GM19328 (cell line): ENCODE measurements at regions not wholly inside any gene's neighbourhood (a gene's known extent, or its start where the extent isn't known, plus 50 kb on each side); places are given as distances from the start of the nearest gene placed in this dataset.
"Not testable (repeated sequence)": the region's sequence is repeated elsewhere in the genome, so short reads cannot be mapped to it uniquely, and the experiment has no call there.

Source experiments
- ATAC-seq: cut with Tn5 transposase; IDR thresholded peaks from one replicate; pipeline ENCODE4 v1.9.1; 2021; ENCODE audit warnings: mild to moderate bottlenecking, moderate library complexity; ENCODE audit not compliant: unreplicated experiment

DNA sequence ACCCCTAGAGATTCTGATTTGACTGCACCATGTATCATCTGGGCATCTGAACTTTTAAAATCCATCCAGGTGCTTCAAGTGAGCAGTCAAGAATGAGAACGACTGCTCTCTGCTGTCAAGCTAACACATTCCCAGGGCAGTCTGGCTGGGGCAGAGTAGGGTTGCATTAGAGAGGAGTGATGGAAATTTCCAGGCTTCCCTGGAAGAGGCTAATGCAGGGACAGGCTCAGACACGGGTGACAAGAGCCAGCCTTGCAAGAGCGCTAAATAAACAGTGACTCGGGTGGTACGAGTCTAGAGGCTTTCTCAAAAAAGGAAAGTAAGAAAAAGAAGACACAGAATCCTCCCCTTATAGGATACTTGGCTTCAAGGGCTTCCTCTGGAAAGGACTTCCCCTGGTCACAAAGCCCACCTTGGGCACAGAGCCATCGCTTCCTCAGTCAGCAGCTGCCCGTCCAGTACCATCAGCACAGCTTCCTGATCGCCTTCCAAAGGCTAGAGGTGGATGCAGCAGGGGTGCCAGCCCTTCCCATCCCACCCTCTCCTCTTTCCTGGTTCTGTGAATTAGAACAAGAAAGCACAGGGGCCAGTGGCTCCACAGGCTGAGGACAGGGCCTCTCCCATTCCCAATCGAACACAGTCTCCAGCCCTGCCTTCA, 177.4 kb upstream of the RREB1 start:
- ATAC-seq, result no peak

DNA sequence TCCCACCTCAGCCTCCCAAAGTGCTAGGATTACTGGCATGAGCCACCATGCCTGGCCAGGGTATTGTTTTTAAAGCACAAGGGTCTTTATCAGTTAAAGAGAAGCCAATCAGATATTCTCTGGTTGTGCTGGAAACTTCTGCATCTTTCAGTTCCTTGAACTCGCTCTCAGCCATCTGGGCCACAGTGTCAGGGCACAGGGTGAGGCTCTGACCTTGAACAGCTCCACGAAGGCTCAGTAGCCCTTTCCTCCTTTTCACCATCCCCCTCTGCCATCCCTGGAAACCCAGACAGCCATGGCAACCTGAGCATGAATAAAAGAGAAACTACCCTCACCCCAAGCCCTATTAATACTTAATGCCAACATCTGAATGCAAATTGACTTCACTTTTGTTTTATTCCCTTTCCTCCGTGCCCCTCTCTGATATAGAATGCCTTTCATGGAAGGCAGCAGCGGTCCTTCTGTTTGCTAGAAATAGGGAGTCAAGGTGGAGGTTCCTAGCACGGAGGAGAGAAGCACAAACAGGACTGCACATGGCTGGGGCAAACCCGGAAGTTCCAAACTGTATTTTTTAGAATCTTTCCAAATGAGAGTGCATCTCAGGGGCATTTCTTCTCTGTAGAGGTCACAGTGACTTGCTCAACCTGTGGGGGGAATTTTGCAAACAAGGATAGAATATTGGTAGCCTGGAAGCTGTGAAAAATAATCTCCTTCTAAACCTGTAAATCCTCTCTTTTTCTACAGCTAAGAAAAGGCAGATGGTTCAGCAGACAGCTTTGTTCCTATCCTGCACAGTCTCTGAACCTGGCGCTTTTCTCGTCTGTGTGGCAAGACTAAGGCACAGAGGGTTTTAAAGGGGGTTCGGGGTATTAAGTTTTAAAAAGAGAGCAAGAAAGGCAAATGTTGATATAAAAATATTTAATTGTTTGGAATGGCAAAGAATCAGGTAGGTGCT, 176.4 kb upstream of the RREB1 start:
- no peak for ATAC-seq

DNA sequence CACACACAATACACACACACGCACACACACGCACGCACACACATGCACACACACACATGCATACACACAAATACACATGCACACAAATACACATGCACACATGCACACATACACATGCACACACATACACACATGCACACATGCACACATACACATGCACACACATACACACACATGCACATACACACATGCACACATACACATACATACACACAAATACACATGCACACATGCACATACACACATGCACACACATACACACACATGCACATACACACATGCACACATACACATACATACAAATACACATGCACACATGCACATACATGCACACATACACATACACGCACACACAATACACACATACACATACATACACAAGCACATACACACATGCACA, 175.4 kb upstream of the RREB1 start:
- ATAC-seq, result no peak

DNA sequence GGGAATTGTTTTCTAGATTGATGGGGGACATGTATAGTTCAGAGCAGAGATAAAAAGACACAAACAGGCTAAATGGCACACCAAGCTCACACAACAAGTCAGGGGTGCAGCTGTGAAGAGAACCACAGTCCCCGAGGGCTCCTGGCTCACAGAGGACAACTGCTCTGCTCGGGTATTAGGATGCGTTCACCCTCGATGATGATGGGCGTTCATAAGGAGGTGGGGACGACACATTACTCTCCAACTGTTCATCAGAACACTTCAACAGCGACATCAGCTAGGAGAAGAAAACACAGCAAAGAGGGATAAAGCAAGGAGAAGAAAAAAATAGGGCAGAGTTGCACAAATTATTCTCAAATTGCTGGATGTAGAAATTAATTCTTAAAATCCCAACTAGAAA, 174.8 kb upstream of the RREB1 start:
- ATAC-seq, result no peak

DNA sequence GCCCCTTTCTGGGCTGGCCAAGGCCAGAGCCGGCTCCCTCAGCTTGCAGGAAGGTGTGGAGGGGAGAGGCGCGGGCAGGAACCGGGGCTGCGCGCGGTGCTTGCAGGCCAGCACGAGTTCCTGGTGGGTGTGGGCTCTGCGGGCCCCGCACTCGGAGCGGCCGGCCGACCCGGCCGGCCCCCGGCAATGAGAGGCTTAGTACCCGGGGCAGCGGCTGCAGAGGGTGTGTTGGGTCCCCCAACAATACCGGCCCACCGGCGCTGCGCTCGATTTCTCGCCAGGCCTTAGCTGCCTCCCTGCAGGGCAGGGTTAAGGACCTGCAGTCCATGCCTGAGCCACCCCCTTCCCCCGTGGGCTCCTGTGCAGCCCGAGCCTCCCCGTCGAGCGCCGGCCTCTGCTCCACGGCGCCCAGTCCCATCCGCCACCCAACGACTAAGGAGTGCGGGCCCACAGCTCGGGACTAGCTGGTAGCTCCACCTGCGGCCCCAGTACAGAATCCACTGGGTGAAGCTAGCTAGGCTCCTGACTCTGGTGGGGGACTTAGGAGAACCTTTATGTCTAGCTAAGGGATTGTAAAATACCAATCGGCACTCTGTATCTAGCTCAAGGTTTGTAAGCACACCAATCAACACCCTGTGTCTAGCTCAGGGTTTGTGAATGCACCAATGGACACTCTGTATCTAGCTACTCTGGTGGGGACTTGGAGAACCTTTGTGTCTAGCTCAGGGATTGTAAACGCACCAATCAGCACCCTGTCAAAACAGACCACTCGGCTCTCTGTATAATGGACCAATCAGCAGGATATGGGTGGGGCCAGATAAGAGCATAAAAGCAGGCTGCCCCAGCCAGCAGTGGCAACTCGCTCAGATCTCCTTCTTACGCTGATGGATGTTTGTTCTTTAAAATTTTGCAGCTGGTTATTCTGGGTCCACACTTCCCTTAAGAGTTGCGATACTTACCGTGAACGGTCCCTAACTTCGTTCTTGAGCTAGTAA, 167.4 kb upstream of the RREB1 start:
- no peak for ATAC-seq

DNA sequence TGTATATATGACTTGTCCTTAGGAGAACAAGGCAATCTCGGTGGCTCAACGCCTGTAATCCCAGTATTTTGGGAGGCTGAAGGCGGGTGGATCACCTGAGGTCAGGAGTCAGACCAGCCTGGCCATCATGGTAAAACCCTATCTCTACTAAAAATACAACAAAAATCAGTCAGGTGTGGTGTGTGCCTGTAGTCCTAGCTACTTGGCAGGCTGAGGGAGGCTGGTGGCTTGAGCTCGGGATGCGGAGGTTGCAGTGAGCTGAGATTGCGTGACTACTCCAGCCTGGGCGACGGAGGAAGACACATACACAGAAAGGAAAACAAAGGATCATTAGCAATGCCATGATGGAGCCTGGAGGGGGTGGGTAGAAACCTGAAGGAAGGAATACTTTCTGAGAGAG, 166.6 kb upstream of the RREB1 start:
- ATAC-seq, result no peak

DNA sequence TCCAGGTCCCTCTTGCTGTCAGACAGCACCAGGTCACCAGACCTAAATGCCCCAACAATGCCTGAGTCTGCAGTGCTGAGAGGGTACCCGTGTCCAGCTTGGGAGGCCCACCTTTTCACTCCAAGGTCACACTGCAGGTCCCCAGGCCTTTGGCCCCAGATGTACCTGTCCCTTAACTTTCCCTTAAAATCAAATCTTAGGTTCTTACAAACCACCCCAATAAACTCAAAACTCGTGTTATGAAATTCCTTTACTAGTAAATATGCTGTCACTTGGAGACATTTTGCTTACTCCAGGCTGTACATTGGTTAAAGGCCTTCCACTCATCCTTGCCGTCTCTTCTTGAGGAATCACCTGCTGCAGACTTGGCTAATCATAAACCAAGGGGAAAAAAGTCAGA, 165.7 kb upstream of the RREB1 start:
- no peak for ATAC-seq

DNA sequence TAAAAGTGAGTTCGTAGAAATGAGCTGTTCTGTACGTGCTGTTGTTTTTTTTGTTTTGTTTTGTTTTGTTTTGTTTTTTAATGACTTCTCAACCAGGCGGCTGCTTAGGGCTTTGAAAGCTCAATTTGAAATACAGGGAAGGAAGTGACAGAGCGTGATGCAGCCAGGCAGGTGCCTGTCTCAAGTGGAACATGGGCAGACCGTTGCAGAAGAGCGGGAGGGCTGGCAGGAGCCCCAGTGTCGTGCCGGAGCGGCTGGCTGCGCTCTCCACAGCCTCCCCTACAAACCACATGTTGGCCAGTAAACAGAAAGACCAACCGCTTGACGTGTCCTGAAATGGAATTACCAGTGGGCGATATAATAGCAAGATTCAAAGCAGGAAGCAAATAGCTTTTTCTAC, 164.9 kb upstream of the RREB1 start:
- ATAC-seq, result no peak

DNA sequence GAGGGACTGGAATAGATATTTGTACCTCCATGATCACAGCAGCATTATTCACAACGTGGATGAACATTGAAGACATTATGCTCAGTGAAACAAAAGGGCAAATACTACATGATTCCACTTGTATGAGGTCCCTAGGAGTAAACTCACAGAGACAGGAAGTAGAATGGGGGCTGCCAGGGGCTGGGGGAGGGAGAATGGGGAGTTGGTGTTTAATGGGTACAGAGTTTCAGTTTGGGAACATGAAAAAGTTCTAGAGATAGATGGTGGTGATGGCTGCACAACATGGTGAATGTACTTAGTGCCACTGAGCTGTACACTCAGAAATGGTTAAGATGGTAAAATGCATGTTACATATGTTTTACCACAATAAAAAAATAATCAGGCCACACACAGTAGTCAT, 164.3 kb upstream of the RREB1 start:
- ATAC-seq, result no peak

DNA sequence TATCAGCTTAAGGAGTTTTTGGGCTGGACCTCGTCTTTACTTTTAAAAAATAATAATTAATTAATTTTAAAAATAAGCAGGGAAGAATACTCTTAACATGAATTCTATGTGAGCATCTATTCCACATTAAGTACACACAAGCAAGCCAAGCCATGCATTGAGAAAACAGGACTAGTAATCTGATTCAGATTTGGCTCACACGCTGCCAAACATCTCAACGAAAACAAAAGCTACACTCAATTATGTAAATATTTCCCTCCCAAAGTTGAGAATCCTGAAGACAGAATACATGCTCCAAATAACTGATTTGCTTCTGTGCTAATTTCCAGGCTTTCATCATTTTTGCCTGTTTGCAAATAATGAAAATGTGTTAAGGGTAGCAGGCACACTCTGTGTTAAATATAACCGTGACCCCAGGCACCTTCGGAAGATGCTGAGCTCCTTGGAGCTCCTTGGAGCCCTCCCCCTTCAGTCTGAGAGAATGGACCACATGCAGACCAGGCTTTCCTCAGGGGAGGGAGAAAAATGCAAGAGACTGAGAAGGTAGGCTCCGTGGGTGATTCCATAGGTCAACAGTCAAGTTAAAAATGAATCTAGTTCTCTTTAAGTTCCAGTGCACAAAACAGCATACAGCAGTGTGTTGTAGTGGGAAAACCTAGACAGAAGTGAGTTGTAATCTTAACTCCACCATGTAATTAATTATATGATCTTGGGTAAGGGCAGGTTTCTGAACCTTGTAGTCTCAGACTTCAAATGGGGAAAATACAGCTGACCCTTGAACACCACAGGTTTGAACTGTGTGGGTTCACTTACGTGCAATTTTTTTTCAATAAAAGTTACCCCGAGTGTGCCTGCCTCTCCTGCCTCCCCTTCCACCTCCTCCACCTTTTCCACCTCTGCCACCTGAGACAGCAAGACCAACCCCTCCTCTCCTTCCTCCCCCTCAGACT, 161.3 kb upstream of the RREB1 start:
- ATAC-seq, result no peak

DNA sequence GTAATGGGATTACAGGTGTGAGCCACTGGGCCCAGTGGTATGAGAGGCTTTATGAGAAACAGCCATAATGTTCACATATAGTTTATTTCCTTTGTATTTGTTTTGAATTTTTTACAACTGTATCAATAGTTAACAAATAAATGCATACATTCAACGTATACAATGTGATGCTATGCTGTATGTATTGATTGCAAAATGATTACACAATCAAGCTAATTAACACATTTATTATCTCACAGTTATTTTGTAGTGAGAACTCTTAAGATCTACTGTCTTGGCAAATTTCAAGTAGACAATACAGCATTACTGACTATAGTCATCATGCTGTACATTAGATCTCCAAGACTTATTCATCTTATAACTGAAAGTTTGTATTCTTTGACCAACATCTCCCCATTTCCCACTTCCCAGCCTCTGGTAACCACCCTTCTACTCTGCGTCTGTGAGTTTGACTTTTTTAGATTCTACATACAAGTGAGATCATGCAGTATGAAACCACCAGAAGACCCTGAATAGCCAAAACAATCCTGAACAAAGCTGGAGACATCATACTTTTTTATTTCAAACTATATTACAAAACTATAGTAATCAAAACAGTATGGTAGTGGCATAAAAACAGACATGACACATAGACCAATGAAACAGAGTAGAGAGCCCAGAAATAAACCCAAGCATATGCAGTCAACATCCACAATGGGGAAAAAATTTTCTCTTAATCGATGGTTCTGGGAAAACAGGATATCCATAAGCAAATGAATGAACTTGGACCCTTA, 157.2 kb upstream of the RREB1 start:
- ATAC-seq, result no peak

DNA sequence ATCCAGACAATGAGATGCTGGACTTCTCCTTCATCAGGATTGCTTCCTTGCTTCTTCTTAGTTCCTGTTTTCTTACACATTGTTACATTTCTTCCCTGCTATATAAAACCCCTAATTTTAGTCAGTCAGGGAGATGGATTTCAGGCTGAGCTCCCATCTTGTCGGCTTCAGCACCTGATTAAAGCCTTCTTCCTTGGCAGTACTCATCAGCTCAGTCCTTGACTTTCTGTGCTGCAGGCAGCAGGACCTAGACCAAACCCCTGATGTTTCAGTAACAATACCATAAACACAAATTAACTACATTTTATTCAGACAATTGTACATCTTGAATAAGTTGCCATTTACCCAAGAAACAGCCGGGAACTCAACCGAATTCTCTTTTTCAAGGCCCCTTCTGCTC, 156.4 kb upstream of the RREB1 start:
- no peak for ATAC-seq

DNA sequence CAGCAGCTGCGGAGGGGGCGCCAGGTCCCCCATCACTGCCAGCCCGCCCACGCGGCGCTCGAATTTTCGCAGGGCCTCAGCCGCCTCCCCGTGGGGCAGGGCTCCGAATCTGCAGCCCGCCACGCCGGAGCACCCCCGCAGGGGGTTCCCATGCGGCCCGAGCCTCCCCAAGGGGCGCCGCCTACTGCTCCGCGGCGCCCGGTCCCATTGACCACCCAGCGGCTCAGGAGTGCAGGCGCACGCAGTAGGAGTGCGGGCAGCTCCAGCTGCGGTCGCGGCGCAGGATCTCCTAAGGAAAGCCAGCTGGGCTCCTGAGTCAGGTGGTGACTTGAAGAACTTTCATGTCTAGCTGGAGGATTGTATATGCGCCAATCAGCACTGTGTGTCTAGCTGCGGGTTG, 155.3 kb upstream of the RREB1 start:
- ATAC-seq, result no peak

DNA sequence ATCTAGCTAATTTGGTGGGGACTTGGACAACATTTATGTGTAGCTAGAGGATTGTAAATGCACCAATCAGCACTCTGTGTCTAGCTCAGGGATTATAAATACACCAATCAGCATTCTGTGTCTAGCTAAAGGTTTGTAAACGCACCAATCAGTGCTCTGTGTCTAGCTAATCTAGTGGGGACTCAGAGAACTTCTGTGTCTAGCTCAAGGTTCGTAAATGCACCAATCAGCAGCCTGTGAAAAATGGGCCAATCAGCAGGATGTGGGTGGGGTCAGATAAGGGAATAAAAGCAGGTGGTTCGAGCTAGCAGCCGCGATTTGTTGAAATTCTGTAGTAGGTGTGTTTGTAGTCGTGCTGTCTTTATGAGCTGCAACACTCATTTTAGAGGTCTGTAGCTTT, 154.8 kb upstream of the RREB1 start:
- ATAC-seq, result not testable (repeated sequence)

DNA sequence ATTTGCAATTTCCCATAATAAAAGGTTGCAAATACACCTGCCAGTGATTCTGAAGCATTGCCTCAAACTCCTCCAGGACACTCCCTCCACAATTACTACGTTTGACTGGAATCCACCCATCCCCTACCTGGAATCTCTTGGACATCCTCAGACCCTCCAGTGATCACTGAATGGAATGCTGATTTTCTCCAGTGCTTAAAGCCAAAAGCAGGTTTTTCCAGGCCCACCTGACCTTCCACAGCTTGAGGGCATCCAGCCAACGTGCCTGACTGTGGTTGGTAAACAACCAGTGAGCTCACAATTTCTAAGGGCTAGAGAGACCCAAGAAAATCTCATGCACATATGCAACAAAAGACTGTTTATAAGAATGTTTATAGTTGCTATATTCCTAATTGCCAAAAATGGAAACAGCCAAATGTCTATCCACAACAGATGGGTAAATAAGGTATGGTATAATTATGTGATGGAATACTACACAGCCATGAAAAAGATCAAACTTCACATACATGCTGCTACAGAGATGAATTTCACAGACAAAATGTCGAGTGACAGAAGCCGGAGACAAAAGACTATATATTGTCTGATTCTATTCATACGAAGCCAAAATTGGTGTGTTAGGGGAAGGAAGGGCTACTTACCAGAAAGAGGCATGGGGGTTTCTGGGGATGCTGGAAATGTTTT, 147.1 kb upstream of the RREB1 start:
- ATAC-seq, result no peak

DNA sequence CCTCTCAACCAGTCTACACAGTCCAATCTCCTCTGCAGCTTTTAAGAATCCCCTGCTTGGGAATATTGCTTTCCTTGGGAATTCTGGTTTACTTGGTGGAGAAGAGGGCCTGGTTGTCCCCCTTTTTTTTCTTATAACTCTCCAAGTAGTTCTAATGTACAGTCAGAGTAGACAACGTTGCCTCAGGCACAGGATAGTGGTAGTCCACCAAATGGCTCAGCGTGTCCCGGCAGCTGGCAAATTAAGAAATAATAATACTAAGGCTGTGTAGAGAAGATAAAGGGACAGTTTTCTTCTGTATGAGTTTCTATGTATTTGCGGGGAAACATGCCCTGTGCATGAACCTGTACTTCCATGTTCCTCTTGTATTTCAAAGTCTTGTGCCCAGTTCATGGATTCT, 145.7 kb upstream of the RREB1 start:
- ATAC-seq, result no peak

DNA sequence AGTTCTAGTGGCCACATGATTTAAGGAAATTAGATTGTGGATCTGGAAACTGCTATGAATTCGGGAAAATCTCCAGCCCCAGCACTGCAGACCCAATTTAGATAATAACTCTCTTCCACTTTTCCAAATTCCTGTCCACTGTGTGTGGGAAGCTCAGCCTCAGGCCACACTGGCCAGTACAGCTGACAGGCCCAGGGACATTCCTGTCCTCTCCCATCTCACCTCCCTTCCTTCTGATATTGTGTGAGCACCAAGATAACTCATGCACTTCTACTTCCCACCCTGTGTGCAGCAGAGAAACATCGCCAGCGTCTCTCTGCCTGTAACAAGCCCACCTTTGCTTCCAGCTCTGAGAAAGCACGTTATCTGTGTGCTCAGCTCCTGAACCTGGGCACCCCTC, 145.1 kb upstream of the RREB1 start:
- ATAC-seq, result no peak

DNA sequence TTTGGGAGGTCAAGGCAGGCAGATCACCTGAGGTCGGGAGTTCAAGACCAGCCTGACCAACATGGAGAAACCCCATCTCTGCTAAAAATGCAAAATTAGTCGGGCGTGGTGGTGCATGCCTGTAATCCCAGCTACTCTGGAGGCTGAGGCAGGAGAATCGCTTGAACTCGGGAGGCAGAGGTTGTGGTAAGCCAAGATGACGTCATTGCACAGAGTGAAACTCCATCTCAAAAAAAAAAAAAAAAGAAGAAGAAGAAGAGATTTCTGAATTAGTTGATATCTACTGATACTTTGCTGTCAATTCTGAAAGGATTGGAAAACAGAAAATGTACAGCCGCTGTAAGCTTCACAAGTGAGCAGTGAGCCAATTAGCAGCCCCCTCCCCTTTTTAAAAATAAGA, 144.4 kb upstream of the RREB1 start:
- not testable (repeated sequence) for ATAC-seq

DNA sequence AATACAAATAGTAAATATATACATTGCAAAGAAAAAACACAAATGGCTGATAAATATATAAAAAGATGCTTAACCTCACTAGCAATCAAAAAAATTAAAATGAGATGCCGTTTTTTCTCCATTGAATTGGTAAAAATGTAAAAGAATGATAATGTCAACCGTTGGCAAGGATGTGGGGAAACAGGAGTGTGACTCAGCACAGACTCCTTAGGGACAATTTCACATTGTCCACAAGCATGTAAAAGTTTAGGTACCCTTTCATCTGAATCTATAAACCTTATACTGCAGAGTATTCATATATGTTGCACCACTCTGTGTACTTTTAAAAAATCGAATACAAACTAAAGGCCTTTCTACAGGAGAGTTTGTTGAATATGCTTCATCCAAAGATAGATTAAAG, 143.1 kb upstream of the RREB1 start:
- no peak for ATAC-seq
